Activated CD4-positive, alpha-beta memory T cell treated with anti-CD3 and anti-CD28 coated beads for 36 hours (primary cell): ENCODE measurements at regions not wholly inside any gene's neighbourhood (a gene's known extent, or its start where the extent isn't known, plus 50 kb on each side); places are given as distances from the start of the nearest gene placed in this dataset.

Experiments used
- CTCF ChIA-PET: fragments of 350-600 bp; sonication (Branson Sonifier 250); formaldehyde crosslinking; loops from one replicate; lab custom pipeline; 2021; ENCODE audit warnings: antibody characterized with exemption, inconsistent platforms; lab: Charles Lee
- POLR2A ChIA-PET: fragments of 350-600 bp; sonication (Branson Sonifier 250); formaldehyde crosslinking; loops from one replicate; lab custom pipeline; 2021; ENCODE audit warnings: antibody characterized with exemption; lab: Charles Lee
- DNase-seq: peaks from one replicate; pipeline ENCODE4 v3.0.0-alpha.2; 2020
- H3K27ac Mint-ChIP-seq: one replicate; pipeline ENCODE4 v1.8.0; 2021; ENCODE audit warnings: mixed read lengths
- H3K27me3 Mint-ChIP-seq: one replicate; pipeline ENCODE4 v1.8.0; 2021; ENCODE audit warnings: mixed read lengths
- H3K36me3 Mint-ChIP-seq: one replicate; pipeline ENCODE4 v1.8.0; 2021; ENCODE audit warnings: mixed read lengths
- H3K4me1 Mint-ChIP-seq: one replicate; pipeline ENCODE4 v1.8.0; 2021; ENCODE audit warnings: low read depth, mixed read lengths
- H3K4me3 Mint-ChIP-seq: one replicate; pipeline ENCODE4 v1.8.0; 2021; ENCODE audit warnings: mild to moderate bottlenecking, mixed read lengths
- H3K9me3 Mint-ChIP-seq: one replicate; pipeline ENCODE4 v1.8.0; 2021; ENCODE audit warnings: mixed read lengths
- intact Hi-C: fragments of 100-400 bp; cut with micrococcal nuclease; formaldehyde crosslinking; loops from one replicate; pipeline ENCODE4 v1.15.1; 2023

DNA sequence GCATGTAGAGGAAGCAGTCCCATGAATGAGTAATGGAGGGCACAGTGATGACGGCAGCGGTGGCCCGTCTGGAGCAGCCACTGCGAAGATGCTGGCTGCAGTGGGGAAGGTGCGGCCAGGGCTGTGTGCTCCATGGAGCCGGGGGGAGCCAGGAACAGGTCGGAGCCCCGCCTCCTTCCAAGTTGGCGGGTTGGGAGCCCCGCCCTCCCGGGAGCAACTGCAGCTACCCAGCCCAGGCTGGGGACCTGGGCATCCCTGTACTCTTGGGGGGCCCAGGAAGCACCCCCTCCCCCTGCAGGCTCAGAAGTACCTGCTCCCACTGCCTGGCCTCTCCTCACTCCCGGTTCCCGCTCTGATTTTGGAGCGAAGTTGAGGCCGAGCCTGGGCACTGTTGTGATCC lies 175.1 kb upstream of the ADCY1 start:
- CTCF ChIA-PET: no interaction called here
- peaks cover 16% of the 10 kb centered on the region for H3K9me3 Mint-ChIP-seq

DNA sequence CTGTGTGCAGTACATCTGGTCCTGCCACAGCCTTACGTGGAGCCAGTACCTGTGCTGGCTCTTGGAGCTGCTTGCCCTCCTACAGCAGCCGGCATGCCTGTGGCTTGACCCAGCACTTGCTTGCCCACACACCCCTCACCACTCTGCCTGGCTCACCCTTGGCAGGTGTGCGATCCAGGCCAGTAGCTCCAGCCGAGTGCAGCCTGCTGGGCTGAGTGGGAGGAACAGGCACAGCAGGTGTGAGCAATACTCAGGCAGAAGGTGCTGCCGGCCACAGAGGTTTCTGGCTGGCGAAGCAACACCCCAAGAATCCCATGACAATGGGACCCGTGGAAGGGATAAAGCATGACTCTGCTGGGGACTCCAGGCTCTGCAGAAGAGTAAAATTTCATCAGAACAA lies 173.5 kb upstream of the ADCY1 start:
- no peak overlapping the region for H3K4me3 Mint-ChIP-seq
- intact Hi-C loops: no loop called here
- POLR2A ChIA-PET: no interaction called here
- CTCF ChIA-PET: no interaction called here
- peaks cover 15% of the 10 kb centered on the region for H3K27me3 Mint-ChIP-seq
- no peaks in the 10 kb centered on the region for H3K36me3 Mint-ChIP-seq
- peaks cover 7% of the 10 kb centered on the region for H3K4me1 Mint-ChIP-seq
- H3K27ac Mint-ChIP-seq: no peak overlapping the region
- peaks cover 5% of the 10 kb centered on the region for H3K9me3 Mint-ChIP-seq
- DNase-seq: no peak

More for the DNA sequence above, 175.1 kb upstream of the ADCY1 start:
- Mint-ChIP-seq H3K4me3 (no peak overlapping the region), H3K4me1 (peaks cover 7% of the 10 kb centered on the region), H3K27ac (no peak overlapping the region), H3K27me3 (peaks cover 11% of the 10 kb centered on the region), H3K36me3 (no peaks in the 10 kb centered on the region)
- no peak for DNase-seq
- POLR2A ChIA-PET: no interaction called here
- intact Hi-C loops: no loop called here

DNA sequence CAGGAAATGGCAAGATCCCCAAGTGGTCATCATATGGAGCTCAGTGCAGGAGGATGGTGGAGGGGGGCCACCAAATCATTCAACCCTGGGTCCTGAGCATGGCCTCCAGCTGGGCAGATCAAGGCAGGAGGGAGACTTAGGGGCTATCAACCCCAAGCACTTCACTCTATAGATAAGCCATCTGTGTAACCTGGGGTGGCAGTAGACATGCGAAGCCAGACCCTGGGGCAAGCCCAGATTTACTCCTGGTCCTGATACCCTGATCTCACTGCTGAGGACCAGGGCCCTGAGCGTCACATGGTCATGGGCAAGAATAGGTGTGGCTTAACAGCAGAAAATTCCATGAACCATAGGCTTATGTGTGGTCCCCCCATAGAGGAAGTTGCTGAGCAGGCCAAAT lies 173.0 kb upstream of the ADCY1 start:
- Mint-ChIP-seq H3K4me3 (no peak overlapping the region), H3K9me3 (peaks cover 5% of the 10 kb centered on the region), H3K27me3 (peaks cover 15% of the 10 kb centered on the region), H3K36me3 (no peaks in the 10 kb centered on the region), H3K4me1 (peaks cover 7% of the 10 kb centered on the region), H3K27ac (no peak overlapping the region)
- no peak for DNase-seq
- intact Hi-C loops: no loop called here
- POLR2A ChIA-PET: no interaction called here
- CTCF ChIA-PET: no interaction called here

DNA sequence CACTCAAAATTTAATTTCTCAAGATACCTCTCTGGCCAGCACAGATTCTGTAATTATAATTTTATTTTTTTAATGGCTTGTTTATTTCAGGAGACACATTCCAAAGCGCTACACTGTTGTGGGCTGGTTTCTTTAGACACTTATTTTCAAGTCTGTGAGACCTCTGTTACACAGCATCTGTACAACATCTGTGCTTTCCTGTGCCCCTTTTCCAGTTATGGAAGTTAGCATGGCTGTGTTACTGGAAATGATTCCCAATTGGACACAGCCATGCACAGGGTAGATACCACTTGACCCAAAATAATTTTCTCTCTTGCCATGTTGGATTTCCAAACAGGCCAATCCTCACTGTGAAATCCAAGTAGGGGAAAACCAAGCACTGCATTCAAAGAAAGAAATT lies 172.3 kb upstream of the ADCY1 start:
- H3K36me3 Mint-ChIP-seq: no peaks in the 10 kb centered on the region
- H3K27ac Mint-ChIP-seq: no peak overlapping the region
- no peak for DNase-seq
- peaks cover 5% of the 10 kb centered on the region for H3K9me3 Mint-ChIP-seq
- no peak overlapping the region for H3K4me3 Mint-ChIP-seq
- H3K4me1 Mint-ChIP-seq: peaks cover 7% of the 10 kb centered on the region
- H3K27me3 Mint-ChIP-seq: peaks cover 15% of the 10 kb centered on the region
- POLR2A ChIA-PET: no interaction called here
- intact Hi-C loops: no loop called here
- CTCF ChIA-PET: no interaction called here

DNA sequence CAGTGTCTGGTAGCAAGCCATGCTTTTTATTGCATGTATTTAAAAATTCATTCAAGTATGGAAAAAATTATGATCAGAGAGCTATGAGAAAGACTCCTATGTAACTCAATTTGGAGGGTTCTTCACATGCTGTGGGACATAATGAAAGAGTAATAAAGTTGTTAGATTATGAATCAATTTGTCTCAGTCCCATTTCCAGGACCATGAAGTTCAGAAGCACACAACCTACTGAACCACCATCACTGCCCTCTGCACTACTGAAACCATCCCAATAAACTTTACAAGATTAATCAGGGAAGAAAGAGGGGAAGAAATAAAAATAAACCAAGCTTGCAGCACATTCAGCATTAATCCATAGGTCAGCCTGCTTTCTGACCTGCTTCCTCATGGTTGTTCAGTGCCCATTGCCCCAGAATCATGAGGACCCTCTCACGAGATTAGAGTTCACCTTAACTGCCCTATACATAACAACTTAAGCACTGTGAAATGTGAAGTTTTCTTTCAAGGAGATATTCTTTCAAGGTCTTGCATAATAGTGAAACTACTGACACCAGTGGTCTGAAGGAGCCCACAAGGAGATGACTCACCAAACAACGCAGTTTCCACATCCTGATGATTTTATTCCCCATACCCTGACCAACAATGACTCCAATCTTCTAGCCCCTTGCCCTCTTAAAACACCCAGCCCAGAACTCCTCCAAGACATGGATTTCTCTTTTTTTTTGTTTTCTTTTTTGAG lies 171.5 kb upstream of the ADCY1 start:
- intact Hi-C loops: no loop called here
- ChIA-PET CTCF (no interaction called here), POLR2A (no interaction called here)
- DNase-seq: peak; percentile 17
- Mint-ChIP-seq H3K27me3 (peaks cover 15% of the 10 kb centered on the region), H3K4me1 (peaks cover 7% of the 10 kb centered on the region), H3K4me3 (no peak overlapping the region), H3K27ac (no peak overlapping the region), H3K9me3 (peaks cover 5% of the 10 kb centered on the region), H3K36me3 (no peaks in the 10 kb centered on the region)

DNA sequence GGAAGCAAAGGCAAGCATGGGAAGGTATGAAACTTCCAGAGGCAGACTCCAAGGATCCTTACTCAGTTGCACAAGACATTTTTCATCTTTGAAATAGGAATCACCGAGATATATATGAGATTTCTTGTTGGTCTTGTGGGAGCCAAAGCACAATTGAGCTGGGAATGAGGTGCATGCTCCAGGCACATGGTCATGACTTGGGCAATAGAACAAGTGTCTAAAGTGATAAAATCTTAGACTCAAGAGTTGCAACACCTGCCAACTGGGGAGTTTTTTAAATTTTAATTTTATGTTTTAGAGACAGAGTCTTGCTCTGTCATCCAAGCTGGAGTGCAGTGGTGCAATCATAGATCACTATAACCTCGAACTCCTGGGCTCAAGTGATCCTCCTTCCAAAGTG lies 169.5 kb upstream of the ADCY1 start:
- no peak overlapping the region for H3K4me3 Mint-ChIP-seq

DNA sequence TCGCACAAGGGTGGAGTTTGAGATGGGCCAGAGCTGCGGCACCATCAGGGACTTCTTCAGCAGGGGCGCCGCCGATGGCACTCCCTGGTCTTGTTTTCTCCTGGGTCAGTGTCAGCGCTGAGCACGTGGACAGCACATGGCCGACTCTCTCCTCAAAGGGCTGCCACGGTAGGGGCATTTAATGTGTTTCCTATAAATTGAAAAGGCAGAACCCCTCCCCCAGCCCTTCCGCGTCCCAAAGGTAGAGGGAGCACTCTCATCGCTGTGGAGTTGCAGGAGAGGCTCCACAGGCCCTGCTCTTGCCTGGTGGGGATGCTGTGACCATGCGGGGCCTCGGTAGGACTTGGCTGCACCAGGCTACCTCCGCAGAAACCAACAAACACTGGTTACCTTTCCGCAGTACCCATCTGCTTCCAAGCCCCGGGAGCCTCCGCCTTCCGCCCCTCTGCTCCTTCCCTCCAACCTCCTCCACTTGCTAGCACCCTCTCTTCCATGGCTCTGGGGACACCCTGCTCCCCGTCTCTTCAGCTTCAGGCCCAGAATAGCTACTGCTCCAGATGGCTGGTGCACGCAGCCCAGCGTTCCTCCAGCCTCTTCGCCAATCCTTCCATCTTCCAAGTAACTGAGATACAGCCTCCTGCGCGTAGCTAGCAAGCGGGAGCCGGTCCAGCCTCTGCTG lies 166.3 kb upstream of the ADCY1 start:
- intact Hi-C loops: no loop called here
- ChIA-PET POLR2A (no interaction called here), CTCF (no interaction called here)
- Mint-ChIP-seq H3K27me3 (peaks cover 8% of the 10 kb centered on the region), H3K4me1 (peaks cover 2% of the 10 kb centered on the region), H3K9me3 (peaks cover 7% of the 10 kb centered on the region), H3K4me3 (no peak overlapping the region), H3K36me3 (no peaks in the 10 kb centered on the region), H3K27ac (no peak overlapping the region)
- DNase-seq: no peak

More for the DNA sequence above, 169.5 kb upstream of the ADCY1 start:
- DNase-seq: no peak
- Mint-ChIP-seq H3K36me3 (no peaks in the 10 kb centered on the region), H3K27ac (no peak overlapping the region), H3K4me1 (peaks cover 7% of the 10 kb centered on the region), H3K9me3 (peaks cover 5% of the 10 kb centered on the region), H3K27me3 (peaks cover 13% of the 10 kb centered on the region)
- intact Hi-C loops: no loop called here
- ChIA-PET CTCF (no interaction called here), POLR2A (no interaction called here)

DNA sequence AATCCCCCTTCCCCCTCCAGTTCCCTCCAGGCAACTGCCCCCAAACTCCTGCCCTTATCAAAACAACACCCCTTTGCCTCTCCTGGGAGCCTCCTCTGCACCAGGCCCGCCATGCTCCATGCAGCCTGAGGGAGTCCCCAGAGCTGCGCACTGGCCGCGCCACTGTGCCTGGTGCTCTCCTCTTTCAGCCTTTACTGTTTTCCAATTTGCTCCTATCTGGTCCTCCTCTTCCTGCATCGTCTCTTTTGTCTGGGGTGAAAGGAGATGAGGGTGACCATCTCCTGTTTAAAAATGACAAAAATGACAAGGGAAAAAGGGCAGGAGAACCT lies 165.8 kb upstream of the ADCY1 start:
- ChIA-PET POLR2A (no interaction called here), CTCF (no interaction called here)
- no peak for DNase-seq
- Mint-ChIP-seq H3K4me3 (no peak overlapping the region), H3K4me1 (no peaks in the 10 kb centered on the region), H3K36me3 (no peaks in the 10 kb centered on the region), H3K27ac (no peak overlapping the region), H3K27me3 (peaks cover 8% of the 10 kb centered on the region), H3K9me3 (peaks cover 7% of the 10 kb centered on the region)
- intact Hi-C loops: no loop called here

DNA sequence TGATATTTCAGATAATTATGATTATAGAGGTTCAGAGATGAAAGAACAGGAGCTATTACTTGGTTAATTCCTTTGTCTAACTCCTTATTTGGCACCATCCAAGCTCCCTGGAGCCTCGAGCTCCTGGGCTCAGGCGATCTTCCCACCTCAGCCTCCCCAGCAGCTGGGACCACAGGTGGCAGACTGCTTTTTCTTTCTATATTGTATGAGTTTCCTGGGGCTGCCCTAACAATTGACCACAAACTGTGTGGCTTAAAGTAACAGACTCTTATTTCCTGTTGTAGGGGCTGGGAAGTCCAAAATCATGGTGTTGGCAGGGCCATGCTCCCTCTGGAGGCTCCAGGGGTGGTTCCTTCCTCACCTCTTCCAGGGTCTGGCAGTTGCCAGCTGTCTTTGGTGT lies 163.3 kb upstream of the ADCY1 start:
- intact Hi-C loops: no loop called here
- POLR2A ChIA-PET: no interaction called here
- no peak overlapping the region for H3K4me3 Mint-ChIP-seq
- H3K27me3 Mint-ChIP-seq: no peaks in the 10 kb centered on the region
- peaks cover 3% of the 10 kb centered on the region for H3K9me3 Mint-ChIP-seq
- DNase-seq: no peak
- no peaks in the 10 kb centered on the region for H3K4me1 Mint-ChIP-seq
- CTCF ChIA-PET: no interaction called here
- no peak overlapping the region for H3K27ac Mint-ChIP-seq
- H3K36me3 Mint-ChIP-seq: no peaks in the 10 kb centered on the region

DNA sequence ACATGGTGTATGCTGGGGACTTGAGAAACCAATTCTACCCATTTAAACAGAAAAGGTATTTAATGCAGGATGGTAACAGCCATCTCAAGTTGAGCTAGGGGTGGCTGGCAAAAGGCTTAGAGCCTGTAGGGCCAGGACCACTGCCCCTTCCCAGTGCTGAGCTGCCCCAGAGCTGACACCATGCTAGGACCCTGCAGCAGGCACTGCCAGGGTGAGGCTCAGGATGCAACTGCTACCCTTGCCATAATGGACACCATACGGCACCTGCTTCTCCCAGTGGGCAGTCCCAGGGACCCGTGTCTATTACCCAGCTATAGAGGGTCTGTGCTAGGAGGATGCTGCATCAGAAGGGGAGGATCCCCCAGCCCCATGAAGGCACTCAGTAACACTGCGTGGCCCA lies 160.7 kb upstream of the ADCY1 start:
- DNase-seq: no peak
- no peaks in the 10 kb centered on the region for H3K36me3 Mint-ChIP-seq
- no peak overlapping the region for H3K4me3 Mint-ChIP-seq
- POLR2A ChIA-PET: no interaction called here
- H3K9me3 Mint-ChIP-seq: peaks cover 3% of the 10 kb centered on the region
- peaks cover 4% of the 10 kb centered on the region for H3K4me1 Mint-ChIP-seq
- CTCF ChIA-PET: interaction anchor here (0.9 to 1.0 kb wide), 2 partner anchors 10 to 478 kb away, joined by 3 read pairs; no protein-coding TSS in a partner anchor
- intact Hi-C loops: no loop called here
- peaks cover 2% of the 10 kb centered on the region for H3K27me3 Mint-ChIP-seq
- H3K27ac Mint-ChIP-seq: no peak overlapping the region

DNA sequence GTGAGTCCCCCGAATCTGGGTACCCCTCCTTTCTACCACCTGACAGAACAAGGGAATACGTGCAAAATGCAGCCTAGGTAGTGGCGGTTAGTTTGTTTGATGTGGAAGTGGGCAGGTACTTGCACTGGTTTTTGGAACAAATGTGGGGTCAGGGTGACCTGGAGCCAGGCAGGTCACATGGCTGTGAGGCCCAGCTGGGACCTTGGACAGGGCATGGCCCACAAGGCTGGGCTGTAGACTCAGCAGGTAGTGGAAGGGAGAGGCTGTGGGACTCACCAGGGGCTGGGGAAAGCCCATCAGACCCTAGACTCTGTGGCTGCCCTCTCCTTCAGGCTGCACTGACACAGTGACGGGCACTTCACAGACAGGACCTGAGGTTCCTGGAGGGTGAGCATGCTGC lies 159.9 kb upstream of the ADCY1 start:
- CTCF ChIA-PET: no interaction called here
- H3K9me3 Mint-ChIP-seq: peaks cover 3% of the 10 kb centered on the region
- intact Hi-C loops: no loop called here

DNA sequence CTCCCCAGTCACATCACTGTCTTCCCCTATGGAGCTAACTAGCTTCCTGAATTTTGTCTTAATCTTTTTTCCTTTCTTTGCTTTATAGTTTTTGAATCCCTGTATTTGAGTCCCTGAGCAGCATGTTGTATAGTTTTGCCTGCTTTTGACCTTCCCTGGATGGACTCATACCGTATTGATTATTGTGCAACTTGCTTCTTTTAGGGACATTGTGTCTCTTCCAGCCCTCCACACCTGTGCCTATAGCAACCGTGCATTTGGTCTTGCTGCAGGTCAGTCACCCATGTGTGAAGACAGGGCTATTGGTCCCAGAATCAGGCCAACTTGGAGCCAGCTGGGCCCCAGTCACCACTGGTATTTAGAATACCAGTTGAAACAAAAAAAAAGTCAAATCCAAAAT lies 158.9 kb upstream of the ADCY1 start:
- Mint-ChIP-seq H3K27ac (no peak overlapping the region), H3K9me3 (peaks cover 3% of the 10 kb centered on the region), H3K36me3 (no peaks in the 10 kb centered on the region), H3K4me3 (no peak overlapping the region), H3K27me3 (peaks cover 9% of the 10 kb centered on the region), H3K4me1 (peaks cover 4% of the 10 kb centered on the region)
- ChIA-PET CTCF (no interaction called here), POLR2A (no interaction called here)
- intact Hi-C loops: no loop called here
- DNase-seq: no peak

More for the DNA sequence above, 159.9 kb upstream of the ADCY1 start:
- peaks cover 3% of the 10 kb centered on the region for H3K27me3 Mint-ChIP-seq
- peaks cover 4% of the 10 kb centered on the region for H3K4me1 Mint-ChIP-seq
- H3K36me3 Mint-ChIP-seq: no peaks in the 10 kb centered on the region
- H3K27ac Mint-ChIP-seq: no peak overlapping the region
- no peak overlapping the region for H3K4me3 Mint-ChIP-seq
- POLR2A ChIA-PET: no interaction called here
- no peak for DNase-seq

DNA sequence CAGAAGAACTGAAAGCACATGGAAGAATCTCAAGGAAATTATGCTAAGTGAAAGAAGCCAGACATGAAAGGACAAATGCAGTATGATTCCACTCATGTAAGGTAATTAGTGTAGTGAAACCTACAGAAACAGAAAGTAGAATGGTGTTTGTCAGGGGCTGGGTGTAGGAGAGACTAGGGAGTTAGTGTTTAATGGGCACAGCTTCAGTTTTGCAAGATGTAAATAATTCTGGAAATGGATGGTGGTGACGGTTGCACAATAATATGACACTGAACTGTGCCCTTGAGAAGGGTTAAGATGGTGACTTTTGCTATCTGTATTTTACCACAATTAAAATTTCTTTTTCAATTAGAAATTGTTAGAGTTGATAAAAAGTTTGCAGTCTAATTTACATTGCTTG lies 157.3 kb upstream of the ADCY1 start:
- H3K27me3 Mint-ChIP-seq: peaks cover 16% of the 10 kb centered on the region
- peaks cover 4% of the 10 kb centered on the region for H3K4me1 Mint-ChIP-seq
- H3K36me3 Mint-ChIP-seq: no peaks in the 10 kb centered on the region
- ChIA-PET CTCF (no interaction called here), POLR2A (no interaction called here)
- no peaks in the 10 kb centered on the region for H3K9me3 Mint-ChIP-seq
- no peak overlapping the region for H3K27ac Mint-ChIP-seq
- intact Hi-C loops: no loop called here
- no peak for DNase-seq
- no peak overlapping the region for H3K4me3 Mint-ChIP-seq
